Iris pigment epithelial cell (primary cell): ENCODE measurements at regions not wholly inside any gene's neighbourhood (a gene's known extent, or its start where the extent isn't known, plus 50 kb on each side); places are given as distances from the start of the nearest gene placed in this dataset.
"Not testable (repeated sequence)": the region's sequence is repeated elsewhere in the genome, so short reads cannot be mapped to it uniquely, and the experiment has no call there.

Experiments used
- DNase-seq: peaks from one replicate; pipeline ENCODE4 v3.0.0-alpha.2; 2011; ENCODE audit warnings: low read depth

GRCh38 chr20:8990770-8991169 lies 78.1 kb upstream of the PLCB4 start:
- no peak for DNase-seq

GRCh38 chr20:8994045-8994444 lies 74.8 kb upstream of the PLCB4 start:
- no peak for DNase-seq

DNA sequence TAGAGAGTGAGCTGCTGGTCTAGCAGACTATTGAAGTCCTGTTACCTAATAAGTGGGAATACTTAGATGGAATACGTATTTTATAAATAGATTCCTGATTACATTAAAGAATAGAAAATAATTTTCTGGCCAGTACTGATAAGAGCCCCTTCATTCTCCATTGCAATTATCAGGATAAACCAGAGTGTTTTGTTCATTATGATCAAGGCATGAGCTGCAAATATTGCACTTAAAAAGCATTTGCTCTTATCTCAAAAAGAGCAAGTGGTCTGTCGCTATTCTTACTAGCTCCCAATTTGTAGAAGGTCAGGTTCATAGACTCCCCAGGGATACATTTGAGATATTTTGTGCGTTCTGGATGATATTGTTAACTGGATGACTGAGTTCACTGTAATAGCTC lies 73.1 kb upstream of the PLCB4 start:
- no peak for DNase-seq

- DNase-seq, result no peak
These were observed 71.9 kb upstream of the PLCB4 start for GRCh38 chr20:8996817-8997512.

DNA sequence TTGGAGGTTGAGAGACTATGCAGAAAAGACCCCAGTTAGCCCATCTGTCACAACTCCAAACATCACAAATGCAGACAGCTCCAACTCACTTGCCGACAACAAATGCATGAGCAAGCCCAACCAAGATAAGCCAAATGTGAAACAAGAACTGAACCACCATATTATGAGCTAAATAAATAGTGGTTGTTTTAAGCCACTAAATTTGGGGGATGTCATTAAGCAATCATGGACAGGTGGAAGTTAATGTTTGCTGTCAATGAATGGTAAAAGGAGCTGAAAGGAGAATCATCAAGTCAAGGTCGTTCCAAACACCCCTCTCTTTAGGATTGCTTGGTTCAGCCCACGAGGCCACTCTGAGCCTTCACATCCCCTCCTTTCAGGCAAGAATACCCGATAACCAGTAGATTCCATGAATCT lies 71.2 kb upstream of the PLCB4 start:
- no peak for DNase-seq

- no peak for DNase-seq
These were observed 57.8 kb upstream of the PLCB4 start for GRCh38 chr20:9011121-9011520.

- DNase-seq, result not testable (repeated sequence)
These were observed 53.5 kb upstream of the PLCB4 start for GRCh38 chr20:9015232-9015983.

DNA sequence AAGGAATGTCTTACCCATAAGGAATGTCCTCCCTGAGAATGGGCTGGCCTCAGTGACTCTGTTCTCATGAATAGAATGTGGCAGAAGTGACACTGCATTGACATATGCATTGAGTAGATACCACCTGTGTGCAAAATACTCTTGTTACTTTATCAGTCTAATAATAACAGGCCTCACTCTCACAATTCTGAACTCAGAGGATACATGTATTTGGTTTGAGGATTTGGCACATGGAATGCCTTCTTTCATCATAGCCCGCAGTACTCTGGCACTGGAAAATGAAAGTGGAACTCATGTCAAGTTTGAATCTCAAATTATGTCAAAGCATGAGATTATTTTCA lies 52.9 kb upstream of the PLCB4 start:
- DNase-seq, result peak; percentile 42

DNA sequence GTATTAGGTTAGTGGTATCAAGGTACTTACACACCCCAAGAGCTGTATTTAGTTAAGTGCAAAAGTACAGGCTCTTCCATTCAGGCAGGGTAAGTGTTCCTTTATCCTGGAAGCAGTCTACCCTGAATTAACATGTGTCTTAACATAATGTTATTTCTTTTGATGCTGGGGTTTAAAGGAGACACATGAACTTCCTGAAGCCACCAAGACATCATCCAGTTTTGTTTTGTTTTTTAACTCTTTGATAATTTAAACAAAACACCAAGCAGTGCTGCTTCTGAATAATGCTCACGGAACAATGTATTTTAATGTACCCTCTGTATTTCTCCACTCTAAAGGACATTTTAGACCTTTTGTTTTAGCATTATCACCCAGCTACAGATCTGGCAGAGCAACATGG lies 50.5 kb upstream of the PLCB4 start:
- DNase-seq, result no peak
